B cell (primary cell): ENCODE measurements at regions not wholly inside any gene's neighbourhood (a gene's known extent, or its start where the extent isn't known, plus 50 kb on each side); places are given as distances from the start of the nearest gene placed in this dataset.
"Not testable (repeated sequence)": the region's sequence is repeated elsewhere in the genome, so short reads cannot be mapped to it uniquely, and the experiment has no call there.

ENCODE experiments used
- ATAC-seq: fragments of 200-7000 bp; cut with Tn5 transposase; one replicate; pipeline ENCODE4 v1.10.0; 2021; ENCODE audit warnings: low read depth, mild to moderate bottlenecking, moderate number of reproducible peaks, moderate library complexity
- CTCF ChIA-PET: fragments of 350-600 bp; sonication (Branson Sonifier 250); formaldehyde crosslinking; loops from one replicate; lab custom pipeline; 2021; ENCODE audit warnings: antibody characterized with exemption, inconsistent platforms; lab: Charles Lee
- POLR2A ChIA-PET: fragments of 350-600 bp; sonication (Branson Sonifier 250); formaldehyde crosslinking; loops from one replicate; lab custom pipeline; 2021; ENCODE audit warnings: antibody characterized with exemption; lab: Charles Lee
- DNase-seq: peaks from one replicate; pipeline ENCODE4 v3.0.0; 2013
- H2AFZ ChIP-seq: 2 replicates; pipeline ENCODE4 v1.6.1; 2012; ENCODE audit warnings: mild to moderate bottlenecking, low read depth, low read length; ENCODE audit not compliant: insufficient read depth, poor library complexity, severe bottlenecking
- H3K27ac ChIP-seq, 2 donors: 1 replicate in 1 of 2; 2 replicates in 1 of 2; pipeline ENCODE4 v1.5.1; 2012 to 2013; ENCODE audit warnings: low read length in 2 of 2, mild to moderate bottlenecking in 2 of 2, moderate library complexity in 1 of 2
- H3K27me3 ChIP-seq, 4 experiments: fragments of 200-600 bp in 1 of 4; sonication (generic) in 1 of 4; replicated peaks in 1 of 4; 1 replicate in 2 of 4; 2 replicates in 2 of 4; pipeline versions ENCODE4 v1.6.1 to v1.7.0; 2013 to 2016; ENCODE audit warnings: low read length in 3 of 4, mild to moderate bottlenecking in 2 of 4, mixed read lengths in 1 of 4, moderate library complexity in 1 of 4; ENCODE audit not compliant: insufficient read depth in 4 of 4, control insufficient read depth in 3 of 4; ENCODE audit errors: control extremely low read depth in 1 of 4
- H3K36me3 ChIP-seq, 2 experiments: replicated peaks in 1 of 2; 1 replicate in 1 of 2; 2 replicates in 1 of 2; pipeline versions ENCODE4 v1.6.1 to v1.7.1; 2013; ENCODE audit warnings: low read length in 1 of 2; ENCODE audit not compliant: insufficient read depth in 2 of 2, control insufficient read depth in 1 of 2; ENCODE audit errors: control extremely low read depth in 1 of 2, extremely low read depth in 1 of 2
- H3K4me1 ChIP-seq, 2 donors: fragments of 200-600 bp in 1 of 2; sonication (generic) in 1 of 2; 1 replicate in 1 of 2; 2 replicates in 1 of 2; pipeline versions ENCODE4 v1.5.1 to v1.6.1; 2013 to 2017; ENCODE audit warnings: low read length in 2 of 2; ENCODE audit not compliant: control insufficient read depth in 2 of 2, insufficient read depth in 2 of 2
- H3K4me2 ChIP-seq: replicated peaks from 2 replicates; pipeline ENCODE3; 2012; ENCODE audit warnings: mild to moderate bottlenecking, low read depth, low read length; ENCODE audit not compliant: poor library complexity, severe bottlenecking
- H3K4me3 ChIP-seq, 5 experiments: fragments of 200-600 bp in 1 of 5; sonication (generic) in 1 of 5; 1 replicate in 3 of 5; 2 replicates in 2 of 5; pipeline versions ENCODE4 v1.5.1 to v1.7.0; 2011 to 2016; ENCODE audit warnings: low read length in 4 of 5, mild to moderate bottlenecking in 4 of 5, low read depth in 2 of 5, control low read depth in 1 of 5, moderate library complexity in 1 of 5; ENCODE audit not compliant: insufficient read depth in 1 of 5; ENCODE audit errors: control extremely low read depth in 1 of 5, extremely low read depth in 1 of 5
- H3K79me2 ChIP-seq: fragments of 200-600 bp; sonication (generic); one replicate; pipeline ENCODE4 v1.6.0; 2016; ENCODE audit warnings: low read length; ENCODE audit not compliant: control insufficient read depth, insufficient read depth
- H3K9ac ChIP-seq: fragments of 200-600 bp; sonication (generic); 2 replicates; pipeline ENCODE4 v1.6.1; 2017; ENCODE audit warnings: mild to moderate bottlenecking, low read length, moderate library complexity
- H3K9me3 ChIP-seq, 3 donors: one replicate each; pipeline versions ENCODE4 v1.6.1 to v1.7.1; 2013; ENCODE audit warnings: low read length in 2 of 3; ENCODE audit not compliant: control insufficient read depth in 2 of 3, insufficient read depth in 1 of 3; ENCODE audit errors: control extremely low read depth in 1 of 3
- H4K20me1 ChIP-seq: 2 replicates; pipeline ENCODE4 v1.6.0; 2012; ENCODE audit warnings: mild to moderate bottlenecking, low read length; ENCODE audit not compliant: insufficient read depth, control insufficient read depth, poor library complexity, severe bottlenecking
- H3K27ac Mint-ChIP-seq: one replicate; pipeline ENCODE4 v1.8.0; 2021; ENCODE audit warnings: mixed read lengths
- H3K27me3 Mint-ChIP-seq: one replicate; pipeline ENCODE4 v1.8.0; 2021; ENCODE audit warnings: mixed read lengths
- H3K4me1 Mint-ChIP-seq: one replicate; pipeline ENCODE4 v1.8.0; 2021; ENCODE audit warnings: mixed read lengths
- H3K4me3 Mint-ChIP-seq: one replicate; pipeline ENCODE4 v1.8.0; 2021; ENCODE audit warnings: mixed read lengths
- H3K9me3 Mint-ChIP-seq: one replicate; pipeline ENCODE4 v1.8.0; 2022; ENCODE audit warnings: mixed read lengths; ENCODE audit not compliant: insufficient read depth
- CTCF ChIP-seq: fragments of 200-600 bp; IDR thresholded peaks from one replicate; pipeline ENCODE4 v1.8.0; 2022; ENCODE audit warnings: antibody characterized with exemption, mild to moderate bottlenecking
- EZH2 ChIP-seq: IDR thresholded peaks from 2 replicates; pipeline ENCODE4 v1.6.1; 2012; ENCODE audit warnings: borderline replicate concordance, low read depth, mild to moderate bottlenecking, moderate library complexity, low read length; ENCODE audit not compliant: insufficient read depth, poor library complexity, severe bottlenecking
- WGBS: methylation state at CpG from one replicate; pipeline ENCODE4 v1.1.5; 2013; ENCODE audit warnings: missing lambda C conversion rate; ENCODE audit not compliant: insufficient coverage; 5-methylcytosine and 5-hydroxymethylcytosine counted together
- intact Hi-C: fragments of 100-400 bp; cut with micrococcal nuclease; formaldehyde crosslinking; loops from one replicate; pipeline ENCODE4 v1.10.0; 2022

DNA sequence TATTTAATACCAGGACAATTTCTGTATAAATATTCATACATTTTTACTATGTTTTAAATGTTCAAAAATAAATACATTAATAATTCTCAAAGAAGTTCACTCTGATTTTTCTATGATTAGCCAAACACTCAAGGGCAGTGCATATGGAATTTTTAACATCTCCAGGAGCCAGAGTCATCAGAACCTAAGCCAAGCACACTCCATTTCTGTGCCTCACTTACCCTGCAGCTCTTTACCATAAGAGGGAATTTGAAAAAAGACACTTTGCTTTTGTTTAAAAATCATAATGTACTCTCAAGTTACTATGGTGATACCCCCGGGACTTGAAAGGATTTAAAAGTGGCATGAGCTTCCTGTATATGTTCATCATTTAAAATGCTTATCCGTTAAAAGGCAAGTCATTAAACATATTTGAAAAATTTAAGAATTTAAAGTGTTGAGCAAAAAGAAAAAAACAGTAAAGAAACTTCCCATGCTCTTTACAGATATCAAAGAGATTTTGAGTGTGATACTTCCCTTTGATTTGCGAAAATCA is 747.4 kb upstream of the NECTIN3 start:
- Histone ChIP-seq H3K27me3 (no peaks in the 10 kb centered on the region), H3K4me3 (no peak overlapping the region), H4K20me1 (no peaks in the 10 kb centered on the region), H3K36me3 (no peaks in the 10 kb centered on the region), H3K4me2 (no peak overlapping the region), H3K27ac (no peak overlapping the region), H2AFZ (no peak overlapping the region), H3K79me2 (no peaks in the 10 kb centered on the region), H3K9ac (no peak overlapping the region), H3K9me3 (peaks cover 0 to 7% (median 0%) of the 10 kb centered on the region in 3 donors), H3K4me1 (no peaks in the 10 kb centered on the region)
- no peak for TF ChIP-seq EZH2
- TF ChIP-seq CTCF: no peak
- H3K27ac Mint-ChIP-seq: no peak overlapping the region
- no peaks in the 10 kb centered on the region for H3K27me3 Mint-ChIP-seq
- H3K4me1 Mint-ChIP-seq: no peaks in the 10 kb centered on the region
- ATAC-seq (no peak), DNase-seq (no peak)
- ChIA-PET POLR2A (no interaction called here), CTCF (interaction anchor here (1.0 to 1.4 kb wide), 2 partner anchors 9 to 10 kb away, joined by 5 read pairs; no protein-coding TSS in a partner anchor)
- no CpG with 5 or more reads among the region's 3 CpGs for WGBS
- no peak overlapping the region for H3K4me3 Mint-ChIP-seq
- H3K9me3 Mint-ChIP-seq: no peaks in the 10 kb centered on the region
- intact Hi-C loops: no loop called here

- Histone ChIP-seq H3K4me2 (no peak overlapping the region), H3K36me3 (no peaks in the 10 kb centered on the region), H2AFZ (no peak overlapping the region), H3K79me2 (no peaks in the 10 kb centered on the region), H3K9me3 (peaks cover 0 to 10% (median 0%) of the 10 kb centered on the region in 3 donors), H3K27ac (no peak overlapping the region), H3K4me1 (no peaks in the 10 kb centered on the region), H4K20me1 (no peaks in the 10 kb centered on the region), H3K9ac (no peak overlapping the region), H3K4me3 (no peak overlapping the region), H3K27me3 (no peaks in the 10 kb centered on the region)
- POLR2A ChIA-PET: no interaction called here
- Mint-ChIP-seq H3K27me3 (no peaks in the 10 kb centered on the region), H3K4me1 (no peaks in the 10 kb centered on the region), H3K9me3 (no peaks in the 10 kb centered on the region), H3K27ac (no peak overlapping the region), H3K4me3 (no peak overlapping the region)
- CTCF ChIA-PET: interaction anchor here (1.4 kb wide), 1 partner anchor 13 kb away, joined by 10 read pairs; no protein-coding TSS in a partner anchor
- intact Hi-C loops: no loop called here
- DNase-seq (no peak), ATAC-seq (no peak)
- TF ChIP-seq CTCF (no peak), EZH2 (no peak)
- WGBS: no CpG with 5 or more reads among the region's 2 CpGs
Observed at GRCh38 chr3:110327870-110328269, 743.7 kb upstream of the NECTIN3 start.

- H3K4me1 ChIP-seq, H3K27me3 ChIP-seq, H3K4me1 Mint-ChIP-seq, H3K27me3 Mint-ChIP-seq, DNase-seq, H3K79me2 ChIP-seq, H3K27ac Mint-ChIP-seq, POLR2A ChIA-PET, H3K36me3 ChIP-seq, H3K27ac ChIP-seq, intact Hi-C loops, H2AFZ ChIP-seq, H3K4me3 Mint-ChIP-seq, H3K9ac ChIP-seq, ATAC-seq, H3K4me2 ChIP-seq, H3K4me3 ChIP-seq, H3K9me3 Mint-ChIP-seq, H4K20me1 ChIP-seq, H3K9me3 ChIP-seq: not testable (repeated sequence)
- CTCF ChIA-PET: interaction anchor here (1.8 kb wide), 1 partner anchor 17 kb away, joined by 7 read pairs; no protein-coding TSS in a partner anchor
- WGBS: no CpG with 5 or more reads among the region's 2 CpGs
Observed at GRCh38 chr3:110331562-110331961, 740.1 kb upstream of the NECTIN3 start.
